ENCODE measurements at regions not wholly inside any gene's neighbourhood (a gene's known extent, or its start where the extent isn't known, plus 50 kb on each side); places are given as distances from the start of the nearest gene placed in this dataset.
"Not testable (repeated sequence)": the region's sequence is repeated elsewhere in the genome, so short reads cannot be mapped to it uniquely, and the experiment has no call there.

DNA sequence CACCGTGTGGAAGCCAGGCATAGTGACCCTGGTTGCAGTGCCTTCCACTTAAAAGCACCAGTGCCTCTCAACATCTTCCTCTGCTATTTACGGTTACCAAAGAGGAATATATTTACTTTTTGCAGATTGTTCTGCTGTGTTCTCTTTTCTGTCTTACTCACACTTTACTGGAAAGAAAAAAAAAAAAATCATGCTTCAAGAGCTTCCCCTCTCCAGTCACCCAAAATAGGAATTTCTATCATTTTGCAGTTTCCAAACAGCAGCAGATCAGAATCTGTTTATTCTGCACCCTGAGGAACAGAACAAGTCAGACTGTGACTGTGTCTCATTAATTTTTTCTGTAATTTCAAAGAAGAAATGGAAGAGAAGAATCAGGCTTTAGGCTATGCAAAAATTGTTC lies 96.1 kb downstream of the KCNJ2 start:
- Mint-ChIP-seq H3K27me3 (no peaks in the 10 kb centered on the region), H3K4me3 (no peak overlapping the region), H3K27ac (no peak overlapping the region), H3K36me3 (no peaks in the 10 kb centered on the region), H3K4me1 (no peaks in the 10 kb centered on the region), H3K9me3 (peaks cover 1% of the 10 kb centered on the region)
- no peak for ATAC-seq (ENCODE audit: low read depth)
- no peak for DNase-seq (ENCODE audit: low spot score in 2 of 2)

- Mint-ChIP-seq H3K27me3 (no peaks in the 10 kb centered on the region), H3K27ac (no peak overlapping the region), H3K4me1 (no peaks in the 10 kb centered on the region), H3K4me3 (no peak overlapping the region), H3K9me3 (no peaks in the 10 kb centered on the region), H3K36me3 (no peaks in the 10 kb centered on the region)
- ATAC-seq (ENCODE audit: low read depth) (no peak), DNase-seq (ENCODE audit: low spot score in 2 of 2) (no peak)
Measured at GRCh38 chr17:70266394-70266793, 97.1 kb downstream of the KCNJ2 start.

DNA sequence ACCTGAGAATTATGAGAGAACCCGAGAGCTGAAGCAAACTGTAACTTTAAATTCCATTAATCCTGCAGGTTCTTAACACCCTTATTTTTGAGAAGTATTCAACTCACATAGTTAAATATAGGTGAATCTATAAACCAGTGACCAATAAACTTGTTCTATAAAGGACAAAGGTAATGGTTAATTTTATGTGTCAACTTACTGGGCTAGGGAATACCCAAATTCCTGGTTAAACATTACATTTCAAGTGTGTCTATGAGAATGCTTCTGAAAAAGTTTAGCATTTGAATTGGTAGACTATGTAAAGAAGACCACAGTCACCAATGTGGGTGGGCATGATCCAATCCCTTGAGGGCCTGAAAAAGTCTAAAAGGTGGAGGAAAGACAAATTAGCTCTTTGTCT lies 99.1 kb downstream of the KCNJ2 start:
- no peaks in the 10 kb centered on the region for H3K9me3 Mint-ChIP-seq
- no peak overlapping the region for H3K4me3 Mint-ChIP-seq
- H3K27ac Mint-ChIP-seq = no peak overlapping the region
- DNase-seq (ENCODE audit: low spot score in 2 of 2) (no peak), ATAC-seq (ENCODE audit: low read depth) (no peak)
- H3K27me3 Mint-ChIP-seq = no peaks in the 10 kb centered on the region
- H3K4me1 Mint-ChIP-seq = no peaks in the 10 kb centered on the region
- H3K36me3 Mint-ChIP-seq = no peaks in the 10 kb centered on the region

GRCh38 chr17:70270554-70270953 lies 101.2 kb downstream of the KCNJ2 start:
- ATAC-seq (ENCODE audit: low read depth) (no peak), DNase-seq (ENCODE audit: low spot score in 2 of 2) (no peak)
- no peaks in the 10 kb centered on the region for H3K4me1 Mint-ChIP-seq
- no peaks in the 10 kb centered on the region for H3K36me3 Mint-ChIP-seq
- no peak overlapping the region for H3K27ac Mint-ChIP-seq
- H3K4me3 Mint-ChIP-seq = no peak overlapping the region
- no peaks in the 10 kb centered on the region for H3K9me3 Mint-ChIP-seq
- no peaks in the 10 kb centered on the region for H3K27me3 Mint-ChIP-seq

GRCh38 chr17:70271200-70271599 lies 101.9 kb downstream of the KCNJ2 start:
- Mint-ChIP-seq H3K27me3 (no peaks in the 10 kb centered on the region), H3K27ac (no peak overlapping the region), H3K4me1 (no peaks in the 10 kb centered on the region), H3K4me3 (no peak overlapping the region), H3K9me3 (no peaks in the 10 kb centered on the region), H3K36me3 (no peaks in the 10 kb centered on the region)
- no peak for DNase-seq (ENCODE audit: low spot score in 2 of 2)
- ATAC-seq (ENCODE audit: low read depth) = no peak

DNA sequence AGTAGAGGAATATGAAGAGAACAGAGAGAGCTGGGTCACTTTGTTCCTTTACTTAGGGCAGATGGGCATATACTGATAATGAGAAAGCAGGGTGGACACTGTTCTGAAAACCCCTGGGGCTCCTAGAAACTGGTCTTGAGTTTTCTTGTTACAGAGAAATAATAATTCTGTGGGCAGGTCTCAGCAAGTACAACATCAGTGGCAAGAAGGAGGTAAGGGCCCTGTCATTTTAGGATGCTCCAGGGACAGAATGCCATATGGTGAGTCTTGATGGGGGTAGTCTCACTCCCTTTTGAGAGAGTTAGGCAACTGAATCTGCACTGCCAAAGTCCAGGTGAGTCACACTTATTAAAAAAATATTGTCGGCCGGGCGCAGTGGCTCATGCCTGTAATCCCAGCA lies 102.3 kb downstream of the KCNJ2 start:
- no peaks in the 10 kb centered on the region for H3K9me3 Mint-ChIP-seq
- DNase-seq (ENCODE audit: low spot score in 2 of 2) (no peak), ATAC-seq (ENCODE audit: low read depth) (no peak)
- H3K4me3 Mint-ChIP-seq = no peak overlapping the region
- no peaks in the 10 kb centered on the region for H3K27me3 Mint-ChIP-seq
- H3K27ac Mint-ChIP-seq = no peak overlapping the region
- no peaks in the 10 kb centered on the region for H3K4me1 Mint-ChIP-seq
- H3K36me3 Mint-ChIP-seq = no peaks in the 10 kb centered on the region

GRCh38 chr17:70274255-70274654 lies 104.9 kb downstream of the KCNJ2 start:
- Mint-ChIP-seq H3K4me3 (no peak overlapping the region), H3K9me3 (peaks cover 2% of the 10 kb centered on the region), H3K27ac (no peak overlapping the region), H3K4me1 (no peaks in the 10 kb centered on the region), H3K36me3 (no peaks in the 10 kb centered on the region), H3K27me3 (no peaks in the 10 kb centered on the region)
- ATAC-seq (ENCODE audit: low read depth) = no peak
- DNase-seq (ENCODE audit: low spot score in 2 of 2) = no peak

DNA sequence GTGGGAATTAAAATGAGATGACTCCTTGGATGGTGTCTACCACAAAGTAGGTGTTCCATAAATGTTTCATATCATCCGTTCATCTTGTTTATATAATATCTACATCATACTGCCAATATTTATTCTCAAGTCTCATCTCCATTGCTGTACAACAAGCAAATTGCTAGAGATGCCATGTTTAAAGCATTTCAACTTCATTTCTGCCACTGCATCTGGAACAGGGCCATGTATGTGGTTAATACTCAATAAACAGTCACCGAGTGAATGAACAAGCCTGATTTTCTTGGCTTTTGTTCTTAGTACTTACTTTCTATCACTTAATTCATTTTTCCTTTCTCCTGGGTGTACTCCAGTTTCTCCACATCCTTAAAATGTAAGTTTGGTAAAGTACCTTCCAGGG lies 107.6 kb downstream of the KCNJ2 start:
- ATAC-seq (ENCODE audit: low read depth) (no peak), DNase-seq (ENCODE audit: low spot score in 2 of 2) (no peak)
- H3K9me3 Mint-ChIP-seq = peaks cover 6% of the 10 kb centered on the region

GRCh38 chr17:70278844-70279462 lies 109.6 kb downstream of the KCNJ2 start:
- no peaks in the 10 kb centered on the region for H3K4me1 Mint-ChIP-seq
- no peak overlapping the region for H3K27ac Mint-ChIP-seq
- H3K27me3 Mint-ChIP-seq = no peaks in the 10 kb centered on the region
- no peak for ATAC-seq (ENCODE audit: low read depth)
- H3K4me3 Mint-ChIP-seq = no peak overlapping the region
- H3K36me3 Mint-ChIP-seq = no peaks in the 10 kb centered on the region
- H3K9me3 Mint-ChIP-seq = peaks cover 9% of the 10 kb centered on the region
- DNase-seq (ENCODE audit: low spot score in 2 of 2) = no peak

More for the DNA sequence above, 107.6 kb downstream of the KCNJ2 start:
- no peak overlapping the region for H3K27ac Mint-ChIP-seq
- H3K36me3 Mint-ChIP-seq = no peaks in the 10 kb centered on the region
- H3K4me1 Mint-ChIP-seq = no peaks in the 10 kb centered on the region
- no peaks in the 10 kb centered on the region for H3K27me3 Mint-ChIP-seq
- no peak overlapping the region for H3K4me3 Mint-ChIP-seq

DNA sequence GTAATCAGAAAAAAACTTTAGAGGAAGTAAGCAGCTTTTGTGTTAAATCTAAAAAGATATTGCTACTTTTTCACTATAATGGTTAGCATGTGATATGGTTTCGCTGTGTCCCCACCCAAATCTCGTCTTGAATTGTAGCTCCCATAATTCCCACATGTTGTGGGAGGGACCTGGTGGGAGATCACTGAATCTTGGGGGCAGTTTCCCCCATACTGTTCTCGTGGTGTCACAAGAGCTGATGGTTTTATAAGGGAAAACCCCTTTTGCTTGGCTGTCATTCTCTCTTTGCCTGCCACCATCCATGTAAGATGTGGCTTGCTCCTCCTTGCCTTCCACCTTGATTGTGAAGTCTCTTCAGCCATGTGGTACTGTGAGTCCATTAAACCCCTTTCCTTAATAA lies 117.1 kb downstream of the KCNJ2 start:
- DNase-seq (ENCODE audit: low spot score in 2 of 2) (no peak), ATAC-seq (ENCODE audit: low read depth) (no peak)
- Mint-ChIP-seq H3K36me3 (no peaks in the 10 kb centered on the region), H3K27ac (no peak overlapping the region), H3K4me1 (no peaks in the 10 kb centered on the region), H3K27me3 (no peaks in the 10 kb centered on the region), H3K4me3 (no peak overlapping the region), H3K9me3 (peaks cover 5% of the 10 kb centered on the region)

DNA sequence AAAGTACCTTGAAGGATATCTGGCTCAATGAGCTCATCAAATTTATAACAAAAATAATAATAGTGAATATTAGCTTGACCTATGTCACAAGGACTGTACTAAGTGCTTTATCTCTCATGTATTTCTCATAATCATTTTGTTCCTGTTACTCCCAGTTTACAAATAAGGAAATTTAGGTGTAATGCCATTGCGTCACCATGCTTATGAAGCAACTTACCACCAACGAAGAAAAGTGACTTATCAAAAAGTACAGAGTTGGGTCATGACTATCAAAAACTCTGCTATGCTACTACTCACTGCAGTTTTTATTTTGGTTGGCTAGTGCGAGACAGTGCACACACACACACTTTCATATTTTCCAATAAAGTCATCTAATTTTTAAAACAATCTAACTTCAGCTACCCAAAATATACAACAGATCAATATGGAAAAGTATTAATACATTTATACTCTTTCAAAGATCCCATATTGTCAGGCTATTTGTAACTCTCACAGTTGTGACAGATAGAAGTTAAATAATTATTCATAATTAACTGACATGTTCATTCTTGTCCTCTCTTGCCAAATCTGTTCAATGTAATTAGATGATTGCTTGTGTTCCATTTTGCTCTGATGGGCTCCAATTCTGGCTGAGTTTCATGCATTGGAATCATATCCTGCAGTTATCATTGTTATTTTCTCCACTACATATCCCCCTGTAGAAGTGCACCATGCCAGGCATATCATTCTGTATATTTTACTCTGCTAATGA lies 119.4 kb downstream of the KCNJ2 start:
- H3K27me3 Mint-ChIP-seq = no peaks in the 10 kb centered on the region
- H3K4me1 Mint-ChIP-seq = no peaks in the 10 kb centered on the region
- no peaks in the 10 kb centered on the region for H3K36me3 Mint-ChIP-seq
- DNase-seq (ENCODE audit: low spot score in 2 of 2) (no peak), ATAC-seq (ENCODE audit: low read depth) (no peak)
- peaks cover 4% of the 10 kb centered on the region for H3K9me3 Mint-ChIP-seq
- no peak overlapping the region for H3K27ac Mint-ChIP-seq
- H3K4me3 Mint-ChIP-seq = no peak overlapping the region

- Mint-ChIP-seq H3K4me3 (no peak overlapping the region), H3K4me1 (no peaks in the 10 kb centered on the region), H3K27me3 (no peaks in the 10 kb centered on the region), H3K36me3 (no peaks in the 10 kb centered on the region), H3K27ac (no peak overlapping the region), H3K9me3 (peaks cover 6% of the 10 kb centered on the region)
- no peak for ATAC-seq (ENCODE audit: low read depth)
- DNase-seq (ENCODE audit: low spot score in 2 of 2) = no peak
Measured at GRCh38 chr17:70290770-70291169, 121.4 kb downstream of the KCNJ2 start.

DNA sequence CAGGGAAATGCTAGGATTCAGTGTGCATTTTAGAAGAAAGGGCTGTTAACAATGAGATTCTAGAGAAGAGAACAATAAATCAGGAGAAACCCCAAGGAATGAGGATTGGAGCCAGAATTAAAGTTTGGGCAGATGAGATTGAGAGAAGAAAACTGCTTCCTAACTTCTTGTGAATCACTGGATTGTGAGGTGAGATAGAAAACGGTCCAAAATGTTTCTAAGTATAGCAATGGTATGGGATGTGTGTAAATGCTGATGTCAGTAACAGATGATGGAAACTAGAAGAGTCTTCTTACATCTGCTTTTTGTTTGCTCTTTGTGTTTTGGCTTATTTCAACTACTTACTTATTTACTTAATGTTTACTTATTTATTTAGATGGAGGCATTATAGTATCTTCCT lies 123.0 kb downstream of the KCNJ2 start:
- Mint-ChIP-seq H3K36me3 (no peaks in the 10 kb centered on the region), H3K9me3 (peaks cover 10% of the 10 kb centered on the region), H3K27me3 (no peaks in the 10 kb centered on the region), H3K4me1 (no peaks in the 10 kb centered on the region), H3K27ac (no peak overlapping the region), H3K4me3 (no peak overlapping the region)
- ATAC-seq (ENCODE audit: low read depth) (no peak), DNase-seq (ENCODE audit: low spot score in 2 of 2) (no peak)

GRCh38 chr17:70293564-70294310 lies 124.4 kb downstream of the KCNJ2 start:
- not testable (repeated sequence) for ATAC-seq (ENCODE audit: low read depth); H3K36me3 Mint-ChIP-seq; H3K27ac Mint-ChIP-seq; H3K4me1 Mint-ChIP-seq; H3K27me3 Mint-ChIP-seq; DNase-seq (ENCODE audit: low spot score in 2 of 2); H3K4me3 Mint-ChIP-seq
- H3K9me3 Mint-ChIP-seq = peaks cover 10% of the 10 kb centered on the region

Measured in memory B cell (primary cell).